ENCODE measurements at regions not wholly inside any gene's neighbourhood (a gene's known extent, or its start where the extent isn't known, plus 50 kb on each side); places are given as distances from the start of the nearest gene placed in this dataset.

- H3K4me3 ChIP-seq = no peak overlapping the region
- no peak for TF ChIP-seq CTCF (IDR thresholded peaks at IDR 0.05; ENCODE audit: borderline replicate concordance)
- intact Hi-C loops (cut with micrococcal nuclease) = no loop called here
- H3K36me3 ChIP-seq = no peaks in the 10 kb centered on the region
- DNase-seq = no peak
- H3K27me3 ChIP-seq (ENCODE audit: low read depth) = no peaks in the 10 kb centered on the region
- H3K9me3 ChIP-seq (replicated peaks) = no peaks in the 10 kb centered on the region
- no peak overlapping the region for H3K27ac ChIP-seq (replicated peaks)
- H3K4me1 ChIP-seq = no peaks in the 10 kb centered on the region
Measured at GRCh38 chr6:113445201-113445600, 411.9 kb upstream of the MARCKS start.

GRCh38 chr6:113447088-113447831 lies 409.9 kb upstream of the MARCKS start:
- Histone ChIP-seq H3K36me3 (no peaks in the 10 kb centered on the region), H3K9me3 (replicated peaks) (no peaks in the 10 kb centered on the region), H3K27ac (replicated peaks) (no peak overlapping the region), H3K4me1 (no peaks in the 10 kb centered on the region), H3K27me3 (ENCODE audit: low read depth) (no peaks in the 10 kb centered on the region), H3K4me3 (no peak overlapping the region)
- TF ChIP-seq CTCF (IDR thresholded peaks at IDR 0.05; ENCODE audit: borderline replicate concordance) = no peak
- intact Hi-C loops (cut with micrococcal nuclease) = no loop called here
- no peak for DNase-seq

GRCh38 chr6:113449051-113449450 lies 408.1 kb upstream of the MARCKS start:
- H3K27ac ChIP-seq (replicated peaks) = no peak overlapping the region
- no peak overlapping the region for H3K4me3 ChIP-seq
- intact Hi-C loops (cut with micrococcal nuclease) = no loop called here
- H3K9me3 ChIP-seq (replicated peaks) = no peaks in the 10 kb centered on the region
- no peak for TF ChIP-seq CTCF (IDR thresholded peaks at IDR 0.05; ENCODE audit: borderline replicate concordance)
- no peak for DNase-seq
- no peaks in the 10 kb centered on the region for H3K4me1 ChIP-seq
- H3K36me3 ChIP-seq = no peaks in the 10 kb centered on the region
- no peaks in the 10 kb centered on the region for H3K27me3 ChIP-seq (ENCODE audit: low read depth)

GRCh38 chr6:113450061-113450465 lies 407.1 kb upstream of the MARCKS start:
- no peaks in the 10 kb centered on the region for H3K9me3 ChIP-seq (replicated peaks)
- intact Hi-C loops (cut with micrococcal nuclease) = no loop called here
- no peaks in the 10 kb centered on the region for H3K27me3 ChIP-seq (ENCODE audit: low read depth)
- no peaks in the 10 kb centered on the region for H3K36me3 ChIP-seq
- no peak overlapping the region for H3K4me3 ChIP-seq
- H3K4me1 ChIP-seq = no peaks in the 10 kb centered on the region
- TF ChIP-seq CTCF (IDR thresholded peaks at IDR 0.05; ENCODE audit: borderline replicate concordance) = no peak
- H3K27ac ChIP-seq (replicated peaks) = no peak overlapping the region
- DNase-seq = no peak

- no peak for TF ChIP-seq CTCF (IDR thresholded peaks at IDR 0.05; ENCODE audit: borderline replicate concordance)
- intact Hi-C loops (cut with micrococcal nuclease) = no loop called here
- Histone ChIP-seq H3K4me1 (no peaks in the 10 kb centered on the region), H3K4me3 (no peak overlapping the region), H3K27ac (replicated peaks) (no peak overlapping the region), H3K27me3 (ENCODE audit: low read depth) (no peaks in the 10 kb centered on the region), H3K36me3 (no peaks in the 10 kb centered on the region), H3K9me3 (replicated peaks) (no peaks in the 10 kb centered on the region)
- DNase-seq = no peak
Measured at GRCh38 chr6:113451049-113451448, 406.1 kb upstream of the MARCKS start.

Data from left ventricle myocardium inferior (tissue), 1 donor.